Heart left ventricle (tissue), 13 donors: ENCODE measurements at regions not wholly inside any gene's neighbourhood (a gene's known extent, or its start where the extent isn't known, plus 50 kb on each side); places are given as distances from the start of the nearest gene placed in this dataset.

Source experiments
- POLR2A ChIP-seq, 2 donors: fragments of 450-650 bp; IDR thresholded peaks; one replicate each; pipeline ENCODE4 v1.6.1; 2017; ENCODE audit warnings: antibody characterized with exemption in 2 of 2, mild to moderate bottlenecking in 2 of 2, moderate library complexity in 2 of 2
- TF ChIP-seq, protein P1 (sequence below), 12 donors: fragments of 200-600 bp; sonication (generic) in 4 of 12; IDR thresholded peaks; one replicate each; pipeline versions ENCODE4 v1.5.0 to v1.8.0; 2018 to 2022; ENCODE audit warnings: antibody characterized with exemption in 12 of 12, mild to moderate bottlenecking in 5 of 12
- donor health status: ischemic (EF 13 %, LVEDD 7.1; RV severe dilation, severe dysfunction).
- donor health status: DM: no; HTN: yes; CAD: no.
- donor health status: DM: no; HTN: no; CAD: no.
- donor health status: ischemic (EF 25% LVEDD 6.9; RV normal size, moderate dysfunction).
- donor health status: ischemic (EF 25% LVEDD 5.7; RV mildly dilated, moderate dysfunction).
- donor health status: ischemic (EF 35%, LVEDD 5.7; RV mildly dilated, moderate dysfunction).
- donor health status: nonischemic (EF 11% LVEDD 7.7; RV severe dilation, severe dysfunction).
- donor health status: DM: yes; HTN: yes; CAD: no.
- donor health status: PGD.
- donor health status: ischemic (EF 29% LVEDD 5.4; RV normal size, mild dysfunction).
- donor health status: nonischemic (EF 23%, LVEDD 6.1; RV moderate dilation, normal function).

GRCh38 chr13:19090495-19090894 lies 91.1 kb downstream of the TUBA3C start:
- TF ChIP-seq, protein P1, sequence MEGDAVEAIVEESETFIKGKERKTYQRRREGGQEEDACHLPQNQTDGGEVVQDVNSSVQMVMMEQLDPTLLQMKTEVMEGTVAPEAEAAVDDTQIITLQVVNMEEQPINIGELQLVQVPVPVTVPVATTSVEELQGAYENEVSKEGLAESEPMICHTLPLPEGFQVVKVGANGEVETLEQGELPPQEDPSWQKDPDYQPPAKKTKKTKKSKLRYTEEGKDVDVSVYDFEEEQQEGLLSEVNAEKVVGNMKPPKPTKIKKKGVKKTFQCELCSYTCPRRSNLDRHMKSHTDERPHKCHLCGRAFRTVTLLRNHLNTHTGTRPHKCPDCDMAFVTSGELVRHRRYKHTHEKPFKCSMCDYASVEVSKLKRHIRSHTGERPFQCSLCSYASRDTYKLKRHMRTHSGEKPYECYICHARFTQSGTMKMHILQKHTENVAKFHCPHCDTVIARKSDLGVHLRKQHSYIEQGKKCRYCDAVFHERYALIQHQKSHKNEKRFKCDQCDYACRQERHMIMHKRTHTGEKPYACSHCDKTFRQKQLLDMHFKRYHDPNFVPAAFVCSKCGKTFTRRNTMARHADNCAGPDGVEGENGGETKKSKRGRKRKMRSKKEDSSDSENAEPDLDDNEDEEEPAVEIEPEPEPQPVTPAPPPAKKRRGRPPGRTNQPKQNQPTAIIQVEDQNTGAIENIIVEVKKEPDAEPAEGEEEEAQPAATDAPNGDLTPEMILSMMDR (IDR thresholded peaks at IDR 0.05), result no peak
- TF ChIP-seq POLR2A (IDR thresholded peaks at IDR 0.05), result no peak
